ENCODE measurements at regions not wholly inside any gene's neighbourhood (a gene's known extent, or its start where the extent isn't known, plus 50 kb on each side); places are given as distances from the start of the nearest gene placed in this dataset.

- TF ChIP-seq CTCF (conservative IDR thresholded peaks at IDR 0.05 in 1 of 2, IDR thresholded peaks at IDR 0.05 in 1 of 2; ENCODE audit: extremely low read depth in 1 of 2, insufficient read depth in 1 of 2, low read depth in 1 of 2, low read length in 2 of 2): no peak
- no peak for TF ChIP-seq EZH2 (IDR thresholded peaks at IDR 0.05; ENCODE audit: borderline replicate concordance, low read length)
Measured at GRCh38 chr13:59305896-59306295, 857.8 kb downstream of the DIAPH3 start.

Measured in mammary epithelial cell (primary cell).